Breast epithelium (tissue), 3 donors: ENCODE measurements at regions not wholly inside any gene's neighbourhood (a gene's known extent, or its start where the extent isn't known, plus 50 kb on each side); places are given as distances from the start of the nearest gene placed in this dataset.

Experiments
- POLR2A ChIP-seq: fragments of 450-650 bp; IDR thresholded peaks from one replicate; pipeline ENCODE4 v1.6.1; 2016; ENCODE audit warnings: antibody characterized with exemption, mild to moderate bottlenecking, moderate library complexity
- TF ChIP-seq, protein P1 (sequence below), 3 donors: fragments of 450-650 bp; IDR thresholded peaks; one replicate each; pipeline ENCODE4 v1.5.1; 2016 to 2017; ENCODE audit warnings: antibody characterized with exemption in 3 of 3, mild to moderate bottlenecking in 3 of 3, moderate library complexity in 3 of 3

GRCh38 chr4:19927381-19927780 is 324.3 kb upstream of the SLIT2 start:
- TF ChIP-seq, protein P1, sequence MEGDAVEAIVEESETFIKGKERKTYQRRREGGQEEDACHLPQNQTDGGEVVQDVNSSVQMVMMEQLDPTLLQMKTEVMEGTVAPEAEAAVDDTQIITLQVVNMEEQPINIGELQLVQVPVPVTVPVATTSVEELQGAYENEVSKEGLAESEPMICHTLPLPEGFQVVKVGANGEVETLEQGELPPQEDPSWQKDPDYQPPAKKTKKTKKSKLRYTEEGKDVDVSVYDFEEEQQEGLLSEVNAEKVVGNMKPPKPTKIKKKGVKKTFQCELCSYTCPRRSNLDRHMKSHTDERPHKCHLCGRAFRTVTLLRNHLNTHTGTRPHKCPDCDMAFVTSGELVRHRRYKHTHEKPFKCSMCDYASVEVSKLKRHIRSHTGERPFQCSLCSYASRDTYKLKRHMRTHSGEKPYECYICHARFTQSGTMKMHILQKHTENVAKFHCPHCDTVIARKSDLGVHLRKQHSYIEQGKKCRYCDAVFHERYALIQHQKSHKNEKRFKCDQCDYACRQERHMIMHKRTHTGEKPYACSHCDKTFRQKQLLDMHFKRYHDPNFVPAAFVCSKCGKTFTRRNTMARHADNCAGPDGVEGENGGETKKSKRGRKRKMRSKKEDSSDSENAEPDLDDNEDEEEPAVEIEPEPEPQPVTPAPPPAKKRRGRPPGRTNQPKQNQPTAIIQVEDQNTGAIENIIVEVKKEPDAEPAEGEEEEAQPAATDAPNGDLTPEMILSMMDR (IDR thresholded peaks at IDR 0.05), result no peak
- TF ChIP-seq POLR2A, result no peak
